Heart left ventricle (tissue), 13 donors: ENCODE measurements at regions not wholly inside any gene's neighbourhood (a gene's known extent, or its start where the extent isn't known, plus 50 kb on each side); places are given as distances from the start of the nearest gene placed in this dataset.

Experiments used
- CTCF ChIP-seq, 12 donors: fragments of 200-600 bp; sonication (generic) in 4 of 12; IDR thresholded peaks; one replicate each; pipeline versions ENCODE4 v1.5.0 to v1.8.0; 2018 to 2022; ENCODE audit warnings: antibody characterized with exemption in 12 of 12, mild to moderate bottlenecking in 5 of 12
- POLR2A ChIP-seq, 2 donors: fragments of 450-650 bp; IDR thresholded peaks; one replicate each; pipeline ENCODE4 v1.6.1; 2017; ENCODE audit warnings: antibody characterized with exemption in 2 of 2, mild to moderate bottlenecking in 2 of 2, moderate library complexity in 2 of 2
- donor health status: ischemic (EF 13 %, LVEDD 7.1; RV severe dilation, severe dysfunction).
- donor health status: DM: no; HTN: yes; CAD: no.
- donor health status: DM: no; HTN: no; CAD: no.
- donor health status: ischemic (EF 25% LVEDD 6.9; RV normal size, moderate dysfunction).
- donor health status: ischemic (EF 25% LVEDD 5.7; RV mildly dilated, moderate dysfunction).
- donor health status: ischemic (EF 35%, LVEDD 5.7; RV mildly dilated, moderate dysfunction).
- donor health status: nonischemic (EF 11% LVEDD 7.7; RV severe dilation, severe dysfunction).
- donor health status: DM: yes; HTN: yes; CAD: no.
- donor health status: PGD.
- donor health status: ischemic (EF 29% LVEDD 5.4; RV normal size, mild dysfunction).
- donor health status: nonischemic (EF 23%, LVEDD 6.1; RV moderate dilation, normal function).

GRCh38 chr4:125187226-125188176, 127.3 kb upstream of the FAT4 start:
- TF ChIP-seq CTCF (IDR thresholded peaks at IDR 0.05) (no peak), POLR2A (IDR thresholded peaks at IDR 0.05) (no peak)
